ENCODE measurements at regions not wholly inside any gene's neighbourhood (a gene's known extent, or its start where the extent isn't known, plus 50 kb on each side); places are given as distances from the start of the nearest gene placed in this dataset.
A peak's percentile ranks its signal among the peaks of the same experiment; 100 is the strongest.
"Not testable (repeated sequence)": the region's sequence is repeated elsewhere in the genome, so short reads cannot be mapped to it uniquely, and the experiment has no call there.

DNA sequence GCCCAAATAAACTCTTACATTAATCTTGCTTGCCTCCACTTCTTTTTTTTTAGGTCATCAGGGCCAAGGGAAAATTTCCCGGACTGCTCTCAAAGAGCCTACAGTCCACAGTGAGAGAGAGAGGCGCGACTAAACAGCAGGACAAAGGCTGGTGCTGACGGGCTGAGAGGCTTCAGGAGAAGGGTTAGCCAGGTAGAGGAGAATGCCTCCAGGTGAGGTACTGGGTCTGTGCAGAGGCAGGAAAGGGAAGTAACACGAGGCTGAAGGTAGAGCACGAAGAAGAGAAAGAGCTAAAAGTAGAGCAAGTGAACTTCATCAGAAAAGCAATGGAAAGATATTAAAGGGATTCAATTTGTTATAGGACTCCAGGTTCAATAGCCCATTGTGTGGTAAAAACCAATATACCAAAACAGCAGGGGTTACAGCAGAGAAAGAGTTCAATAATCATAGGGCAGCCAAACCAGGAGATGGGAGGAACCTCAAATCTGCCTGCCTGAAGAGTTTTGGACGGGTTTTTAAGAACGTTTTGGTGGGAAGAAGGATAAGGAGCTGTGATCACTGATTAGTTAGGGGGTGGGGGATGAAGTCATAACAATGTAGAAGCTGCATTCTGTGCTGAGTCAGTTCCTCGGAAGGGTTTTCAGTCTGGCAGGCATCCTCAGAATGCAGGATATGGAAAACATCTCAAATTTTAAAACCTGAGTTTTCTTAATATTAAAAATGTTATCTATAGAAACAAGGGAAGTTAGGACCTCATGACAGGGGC lies 171.5 kb downstream of the AKR1D1 start:
- peak; percentile 70 for DNase-seq
- H3K27ac ChIP-seq (ENCODE audit: low read depth, low read length), result peak overlapping the region; percentile 77
- no peaks in the 10 kb centered on the region for H3K79me1 ChIP-seq (ENCODE audit: low read length)
- H3K9ac ChIP-seq (ENCODE audit: low read length), result peak overlapping the region; percentile 22
- H2BK5ac ChIP-seq (ENCODE audit: low read length), result peak overlapping the region; percentile 95
- H3K4me3 ChIP-seq (ENCODE audit: low read length), result no peak overlapping the region
- no peaks in the 10 kb centered on the region for H3K27me3 ChIP-seq (ENCODE audit: insufficient read depth, low read length, poor library complexity)
- H3K79me2 ChIP-seq (ENCODE audit: control insufficient read depth, insufficient read depth, low read length), result no peaks in the 10 kb centered on the region
- no peak overlapping the region for H3K4me2 ChIP-seq (ENCODE audit: low read length)
- H3K4me1 ChIP-seq (ENCODE audit: control insufficient read depth, low read depth, low read length), result peaks cover 1% of the 10 kb centered on the region
- peak overlapping the region; percentile 94 for H2AK5ac ChIP-seq (ENCODE audit: low read length)
- H3K23ac ChIP-seq (ENCODE audit: low read length), result no peak overlapping the region
- no CpG with 5 or more reads among the region's 9 CpGs for WGBS (ENCODE audit: extremely low coverage, insufficient coverage, low lambda C conversion rate)
- no peak overlapping the region for H4K5ac ChIP-seq (ENCODE audit: low read length)
- no peaks in the 10 kb centered on the region for H3K36me3 ChIP-seq (ENCODE audit: control insufficient read depth, insufficient read depth, low read length)
- H2BK15ac ChIP-seq (replicated peaks; ENCODE audit: low read depth), result no peak overlapping the region
- peak overlapping the region; percentile 74 for H3K56ac ChIP-seq (ENCODE audit: low read length)
- H3K18ac ChIP-seq (ENCODE audit: low read length), result peak overlapping the region; percentile 16
- no peak overlapping the region for H4K8ac ChIP-seq (ENCODE audit: low read depth, low read length)
- H3K4ac ChIP-seq (ENCODE audit: low read depth, low read length), result peak overlapping the region; percentile 97
- H2BK120ac ChIP-seq (ENCODE audit: low read depth, low read length), result peak overlapping the region; percentile 28

GRCh38 chr7:138248609-138249008 lies 172.3 kb downstream of the AKR1D1 start:
- Histone ChIP-seq H3K79me2 (ENCODE audit: control insufficient read depth, insufficient read depth, low read length) (no peaks in the 10 kb centered on the region), H3K4me3 (ENCODE audit: low read length) (no peak overlapping the region), H3K9ac (ENCODE audit: low read length) (no peak overlapping the region), H3K36me3 (ENCODE audit: control insufficient read depth, insufficient read depth, low read length) (no peaks in the 10 kb centered on the region), H4K8ac (ENCODE audit: low read depth, low read length) (no peak overlapping the region), H2BK15ac (replicated peaks; ENCODE audit: low read depth) (peak overlapping the region; percentile 4), H3K4me1 (ENCODE audit: control insufficient read depth, low read depth, low read length) (peaks cover 1% of the 10 kb centered on the region), H3K18ac (ENCODE audit: low read length) (peak overlapping the region; percentile 71), H3K4me2 (ENCODE audit: low read length) (no peak overlapping the region), H3K23ac (ENCODE audit: low read length) (no peak overlapping the region), H3K27ac (ENCODE audit: low read depth, low read length) (no peak overlapping the region), H2BK120ac (ENCODE audit: low read depth, low read length) (peak overlapping the region; percentile 68), H3K27me3 (ENCODE audit: insufficient read depth, low read length, poor library complexity) (no peaks in the 10 kb centered on the region), H2BK5ac (ENCODE audit: low read length) (no peak overlapping the region), H3K4ac (ENCODE audit: low read depth, low read length) (peak overlapping the region; percentile 79), H3K79me1 (ENCODE audit: low read length) (no peaks in the 10 kb centered on the region), H3K56ac (ENCODE audit: low read length) (peak overlapping the region; percentile 42), H4K5ac (ENCODE audit: low read length) (no peak overlapping the region), H2AK5ac (ENCODE audit: low read length) (no peak overlapping the region)
- DNase-seq, result no peak

DNA sequence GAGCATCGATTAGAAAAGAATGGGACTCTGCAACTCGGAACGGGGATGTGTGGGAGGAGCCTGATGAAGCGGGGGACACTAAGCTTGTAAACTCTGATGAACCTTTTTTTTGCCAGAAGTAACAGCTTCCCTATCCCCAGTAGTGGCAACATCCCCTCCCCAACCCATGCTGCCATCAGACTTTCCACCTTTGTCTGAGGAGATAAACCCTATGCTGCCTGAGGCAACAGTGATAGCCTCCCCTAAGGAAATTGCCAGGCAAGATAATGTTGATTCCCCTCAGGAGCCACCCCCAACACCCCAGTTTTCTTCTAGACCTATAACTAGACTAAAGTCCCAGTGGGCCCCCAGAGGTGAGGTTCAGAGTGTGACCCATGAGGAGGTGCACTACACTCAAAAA lies 173.7 kb downstream of the AKR1D1 start:
- Histone ChIP-seq H4K5ac (ENCODE audit: low read length) (no peak overlapping the region), H3K79me1 (ENCODE audit: low read length) (no peaks in the 10 kb centered on the region), H2AK5ac (ENCODE audit: low read length) (no peak overlapping the region), H2BK120ac (ENCODE audit: low read depth, low read length) (no peak overlapping the region), H3K4me2 (ENCODE audit: low read length) (no peak overlapping the region), H3K18ac (ENCODE audit: low read length) (peak overlapping the region; percentile 86), H3K4ac (ENCODE audit: low read depth, low read length) (peak overlapping the region; percentile 4), H3K56ac (ENCODE audit: low read length) (no peak overlapping the region), H3K4me3 (ENCODE audit: low read length) (no peak overlapping the region), H3K4me1 (ENCODE audit: control insufficient read depth, low read depth, low read length) (no peaks in the 10 kb centered on the region), H2BK15ac (replicated peaks; ENCODE audit: low read depth) (no peak overlapping the region), H3K27me3 (ENCODE audit: insufficient read depth, low read length, poor library complexity) (no peaks in the 10 kb centered on the region), H2BK5ac (ENCODE audit: low read length) (no peak overlapping the region), H3K36me3 (ENCODE audit: control insufficient read depth, insufficient read depth, low read length) (no peaks in the 10 kb centered on the region), H3K23ac (ENCODE audit: low read length) (no peak overlapping the region), H3K79me2 (ENCODE audit: control insufficient read depth, insufficient read depth, low read length) (no peaks in the 10 kb centered on the region), H3K27ac (ENCODE audit: low read depth, low read length) (peak overlapping the region; percentile 64), H4K8ac (ENCODE audit: low read depth, low read length) (no peak overlapping the region), H3K9ac (ENCODE audit: low read length) (no peak overlapping the region)
- no CpG with 5 or more reads among the region's 4 CpGs for whole genome bisulfite sequencing (ENCODE audit: extremely low coverage, insufficient coverage, low lambda C conversion rate)
- peak; percentile 65 for DNase-seq

- H3K4me2 ChIP-seq (ENCODE audit: low read length); H3K23ac ChIP-seq (ENCODE audit: low read length); H3K27ac ChIP-seq (ENCODE audit: low read depth, low read length); H3K36me3 ChIP-seq (ENCODE audit: control insufficient read depth, insufficient read depth, low read length); H2BK120ac ChIP-seq (ENCODE audit: low read depth, low read length); DNase-seq; H4K8ac ChIP-seq (ENCODE audit: low read depth, low read length); H3K4ac ChIP-seq (ENCODE audit: low read depth, low read length); H3K9ac ChIP-seq (ENCODE audit: low read length); H3K79me2 ChIP-seq (ENCODE audit: control insufficient read depth, insufficient read depth, low read length); H3K56ac ChIP-seq (ENCODE audit: low read length); H3K18ac ChIP-seq (ENCODE audit: low read length); H3K4me1 ChIP-seq (ENCODE audit: control insufficient read depth, low read depth, low read length); H2AK5ac ChIP-seq (ENCODE audit: low read length); H3K79me1 ChIP-seq (ENCODE audit: low read length); H4K5ac ChIP-seq (ENCODE audit: low read length); H2BK5ac ChIP-seq (ENCODE audit: low read length); H3K27me3 ChIP-seq (ENCODE audit: insufficient read depth, low read length, poor library complexity); H3K4me3 ChIP-seq (ENCODE audit: low read length); H2BK15ac ChIP-seq (replicated peaks; ENCODE audit: low read depth): not testable (repeated sequence)
- no CpG with 5 or more reads among the region's 5 CpGs for WGBS (ENCODE audit: extremely low coverage, insufficient coverage, low lambda C conversion rate)
These were observed 176.4 kb downstream of the AKR1D1 start for GRCh38 chr7:138252666-138253065.

GRCh38 chr7:138254444-138254843 lies 178.2 kb downstream of the AKR1D1 start:
- no CpG with 5 or more reads among the region's 5 CpGs for WGBS (ENCODE audit: extremely low coverage, insufficient coverage, low lambda C conversion rate)
- Histone ChIP-seq H3K9ac (ENCODE audit: low read length) (no peak overlapping the region), H3K27ac (ENCODE audit: low read depth, low read length) (no peak overlapping the region), H2BK15ac (replicated peaks; ENCODE audit: low read depth) (no peak overlapping the region), H2AK5ac (ENCODE audit: low read length) (no peak overlapping the region), H2BK120ac (ENCODE audit: low read depth, low read length) (no peak overlapping the region), H3K79me1 (ENCODE audit: low read length) (no peaks in the 10 kb centered on the region), H3K18ac (ENCODE audit: low read length) (no peak overlapping the region), H3K4me1 (ENCODE audit: control insufficient read depth, low read depth, low read length) (peaks cover 3% of the 10 kb centered on the region), H3K23ac (ENCODE audit: low read length) (no peak overlapping the region), H4K5ac (ENCODE audit: low read length) (no peak overlapping the region), H3K4ac (ENCODE audit: low read depth, low read length) (no peak overlapping the region), H4K8ac (ENCODE audit: low read depth, low read length) (no peak overlapping the region), H3K27me3 (ENCODE audit: insufficient read depth, low read length, poor library complexity) (no peaks in the 10 kb centered on the region), H3K56ac (ENCODE audit: low read length) (no peak overlapping the region), H3K36me3 (ENCODE audit: control insufficient read depth, insufficient read depth, low read length) (no peaks in the 10 kb centered on the region), H2BK5ac (ENCODE audit: low read length) (no peak overlapping the region), H3K4me2 (ENCODE audit: low read length) (no peak overlapping the region), H3K79me2 (ENCODE audit: control insufficient read depth, insufficient read depth, low read length) (no peaks in the 10 kb centered on the region), H3K4me3 (ENCODE audit: low read length) (no peak overlapping the region)
- DNase-seq, result peak; percentile 14
